ENCODE measurements at regions not wholly inside any gene's neighbourhood (a gene's known extent, or its start where the extent isn't known, plus 50 kb on each side); places are given as distances from the start of the nearest gene placed in this dataset.

DNA sequence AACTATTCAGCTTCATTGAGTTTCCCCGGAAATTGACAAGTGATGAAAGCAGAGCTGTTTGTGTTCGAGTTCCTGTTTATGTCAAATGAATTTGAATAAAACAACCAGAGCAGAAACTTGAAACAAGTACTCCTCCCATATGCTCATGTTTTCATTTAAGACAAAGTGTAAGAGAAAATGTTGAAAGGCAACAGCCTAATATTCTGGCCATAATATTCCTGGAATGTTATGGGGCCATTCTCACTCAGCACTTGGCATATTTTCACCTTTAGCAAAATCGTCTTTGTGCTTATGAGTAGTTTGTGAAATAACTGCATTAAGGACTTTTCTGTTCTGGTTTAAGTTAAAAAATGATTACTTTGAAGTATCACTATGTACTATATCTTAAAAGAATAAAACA is 276.0 kb upstream of the FAT1 start:
- no peak overlapping the region for H2BK20ac ChIP-seq (ENCODE audit: low read length)
- H3K36me3 ChIP-seq (ENCODE audit: control insufficient read depth in 2 of 4, insufficient read depth in 4 of 4, low read length in 3 of 4): no peaks in the 10 kb centered on the region
- H4K91ac ChIP-seq (replicated peaks; ENCODE audit: insufficient read length, low read length): no peak overlapping the region
- H2BK5ac ChIP-seq (ENCODE audit: low read depth, low read length): no peak overlapping the region
- no peak overlapping the region for H3K9ac ChIP-seq (replicated peaks in 1 of 4; ENCODE audit: extremely low read depth in 1 of 4, low read depth in 3 of 4, low read length in 3 of 4)
- H3K79me2 ChIP-seq (ENCODE audit: control insufficient read depth in 1 of 2, insufficient read depth in 2 of 2, low read length in 2 of 2): no peaks in the 10 kb centered on the region
- no peaks in the 10 kb centered on the region for H3K79me1 ChIP-seq (ENCODE audit: low read depth, low read length)
- CTCF ChIA-PET (ENCODE audit: partially characterized antibody): no interaction called here
- no peak overlapping the region for H2BK120ac ChIP-seq (replicated peaks; ENCODE audit: low read depth, low read length)
- H3K4me2 ChIP-seq (ENCODE audit: insufficient read depth in 1 of 2, low read depth in 2 of 2, low read length in 2 of 2): no peak overlapping the region
- H2AK5ac ChIP-seq (ENCODE audit: low read depth, low read length): no peak overlapping the region
- no peaks in the 10 kb centered on the region for H3K9me3 ChIP-seq (ENCODE audit: insufficient read depth in 2 of 2, low read depth in 1 of 2, low read length in 1 of 2)
- H3K4me1 ChIP-seq (replicated peaks in 1 of 4; ENCODE audit: control insufficient read depth in 3 of 4, insufficient read depth in 4 of 4, low read length in 3 of 4): no peaks in the 10 kb centered on the region; a peak in 2 of 7 replicates
- H4K5ac ChIP-seq (ENCODE audit: insufficient read length, low read depth, low read length): no peak overlapping the region
- no peak overlapping the region for H3K4ac ChIP-seq (replicated peaks; ENCODE audit: insufficient read length, low read depth, low read length)
- no peaks in the 10 kb centered on the region for H3K27me3 ChIP-seq (replicated peaks in 1 of 4; ENCODE audit: control insufficient read depth in 3 of 4, extremely low read depth in 1 of 4, insufficient read depth in 3 of 4, low read length in 3 of 4)
- no peak overlapping the region for H2AFZ ChIP-seq (ENCODE audit: low read length)
- POLR2A ChIA-PET (ENCODE audit: partially characterized antibody): no interaction called here
- no peak overlapping the region for H2BK15ac ChIP-seq (ENCODE audit: low read length)
- H4K20me1 ChIP-seq (replicated peaks in 1 of 2; ENCODE audit: control insufficient read depth in 1 of 2, insufficient read depth in 2 of 2, low read length in 2 of 2): no peaks in the 10 kb centered on the region
- DNase-seq (ENCODE audit: low read depth in 1 of 2, low spot score in 2 of 2) (no peak), FAIRE-seq (no peak)
- no peak overlapping the region for H3K56ac ChIP-seq (replicated peaks; ENCODE audit: insufficient read length, low read depth, low read length)
- no peak overlapping the region for H4K8ac ChIP-seq (ENCODE audit: extremely low read depth, insufficient read depth, low read length)
- H2BK12ac ChIP-seq (ENCODE audit: low read depth, low read length): no peak overlapping the region
- no peak overlapping the region for H3K4me3 ChIP-seq (ENCODE audit: extremely low read depth in 1 of 4, insufficient read depth in 2 of 4, low read depth in 3 of 4, low read length in 4 of 4)
- H3K18ac ChIP-seq (ENCODE audit: extremely low read depth, low read length): no peak overlapping the region
- WGBS, 2 experiments (ENCODE audit: extremely low coverage in 1 of 2, insufficient coverage in 1 of 2, insufficient read length in 1 of 2, insufficient replicate concordance in 2 of 2, low coverage in 1 of 2, low lambda C conversion rate in 2 of 2, missing lambda C conversion rate in 1 of 2): 95% methylated on average over 3 of the region's 3 CpGs; no CpG with 5 or more reads in 1 of the 2 experiments
- no peak overlapping the region for H3K27ac ChIP-seq (ENCODE audit: low read depth, low read length)
- H3K23ac ChIP-seq (ENCODE audit: insufficient read length): no peak overlapping the region
- no peaks in the 10 kb centered on the region for H3K23me2 ChIP-seq (ENCODE audit: low read depth, low read length)
- H3K14ac ChIP-seq (ENCODE audit: insufficient read length): no peak overlapping the region
- no peak for TF ChIP-seq ZNF274 (IDR thresholded peaks at IDR 0.05; ENCODE audit: borderline replicate concordance, extremely low read depth, low read length)

Data from H1 (cell line).